GM12878 (cell line): ENCODE measurements at regions not wholly inside any gene's neighbourhood (a gene's known extent, or its start where the extent isn't known, plus 50 kb on each side); places are given as distances from the start of the nearest gene placed in this dataset.

Experiments
- ATAC-seq: fragments of 200-7000 bp; cut with Tn5 transposase; 3 replicates; pipeline ENCODE4 v1.9.1; 2020; ENCODE audit warnings: mild to moderate bottlenecking, moderate library complexity
- BruUV-seq: library from RNA; stranded (reverse); fragments of 400-500 nt; replicated peaks from 2 replicates; lab custom pipeline; 2021; lab: Mats Ljungman, UMichigan
- CTCF ChIA-PET: fragments of 300-600 bp; sonication (Branson Sonifier 250); formaldehyde crosslinking; extraction: SDS; loops from one replicate; lab custom pipeline; 2021; ENCODE audit warnings: inconsistent platforms; lab: Yijun Ruan, JAX
- POLR2A ChIA-PET: fragments of 350-600 bp; formaldehyde crosslinking; extraction: SDS; loops from one replicate; lab custom pipeline; 2021; ENCODE audit warnings: inconsistent platforms; lab: Charles Lee
- RAD21 ChIA-PET: fragments of 300-600 bp; sonication (Branson Sonifier 250); formaldehyde crosslinking; loops from one replicate; lab custom pipeline; 2023; ENCODE audit warnings: antibody characterized with exemption; ENCODE audit not compliant: unreplicated experiment; lab: Charles Lee
- SMC1A ChIA-PET: fragments of 300-600 bp; sonication (Branson Sonifier 250); formaldehyde crosslinking; loops from one replicate; lab custom pipeline; 2023; ENCODE audit not compliant: unreplicated experiment, uncharacterized antibody; lab: Charles Lee
- DNase-seq: peaks from one replicate; pipeline ENCODE4 v3.0.0-alpha.2; 2011; ENCODE audit warnings: low read depth, low spot score
- FAIRE-seq: peaks from 3 replicates; lab custom pipeline; 2011; peaks lifted over from hg19 to GRCh38; lab: Jason Lieb, UNC
- H2AFZ ChIP-seq: 2 replicates; pipeline ENCODE4 v1.6.0; 2011; ENCODE audit warnings: low read depth, low read length, control low read depth; ENCODE audit not compliant: control insufficient read depth
- H3K27ac ChIP-seq: 2 replicates; pipeline ENCODE4 v1.5.1; 2011; ENCODE audit warnings: control low read depth; ENCODE audit not compliant: control insufficient read depth, insufficient read depth
- H3K27me3 ChIP-seq, 2 experiments: replicated peaks in 1 of 2; 2 replicates each; pipeline versions ENCODE4 v1.6.0 to v1.6.1; 2011; ENCODE audit warnings: low read length in 1 of 2; ENCODE audit not compliant: control insufficient read depth in 2 of 2, insufficient read depth in 2 of 2
- H3K36me3 ChIP-seq, 2 experiments: 2 replicates each; pipeline ENCODE4 v1.5.1; 2011; ENCODE audit warnings: low read length in 1 of 2; ENCODE audit not compliant: control insufficient read depth in 2 of 2, insufficient read depth in 2 of 2
- H3K4me1 ChIP-seq: 2 replicates; pipeline ENCODE4 v1.6.1; 2011; ENCODE audit warnings: mild to moderate bottlenecking, low read length, moderate library complexity, mixed read lengths; ENCODE audit not compliant: control insufficient read depth, insufficient read depth
- H3K4me2 ChIP-seq: 2 replicates; pipeline ENCODE4 v1.6.0; 2011; ENCODE audit warnings: control low read depth; ENCODE audit not compliant: control insufficient read depth, insufficient read depth
- H3K4me3 ChIP-seq: fragments of 200-600 bp; sonication (generic); 2 replicates; pipeline ENCODE4 v1.5.1; 2016
- H3K79me2 ChIP-seq: 2 replicates; pipeline ENCODE4 v1.6.0; 2011; ENCODE audit warnings: low read length; ENCODE audit not compliant: control insufficient read depth, insufficient read depth
- H3K9ac ChIP-seq: 2 replicates; pipeline ENCODE4 v1.8.0; 2011; ENCODE audit warnings: low read length, control low read depth, mixed read lengths; ENCODE audit not compliant: control insufficient read depth, insufficient read depth
- H3K9me3 ChIP-seq: replicated peaks from 3 replicates; pipeline ENCODE4 v1.5.1; 2011; ENCODE audit warnings: mild to moderate bottlenecking, low read length; ENCODE audit not compliant: control insufficient read depth, insufficient read depth
- H4K20me1 ChIP-seq: 2 replicates; pipeline ENCODE4 v1.6.0; 2011; ENCODE audit not compliant: control insufficient read depth, insufficient read depth
- FOS ChIP-seq: IDR thresholded peaks from 3 replicates; pipeline ENCODE4 v1.6.1; 2011; ENCODE audit warnings: borderline replicate concordance; ENCODE audit not compliant: insufficient read length; ENCODE audit errors: extremely low read depth
- HDAC6 ChIP-seq: fragments of 200-600 bp; sonication (generic); IDR thresholded peaks from one replicate; pipeline ENCODE4 v1.8.0; 2017; ENCODE audit warnings: antibody characterized with exemption; ENCODE audit not compliant: unreplicated experiment
- KAT2A ChIP-seq: conservative IDR thresholded peaks from 2 replicates; pipeline ENCODE4 v1.6.1; 2011; ENCODE audit warnings: low read depth, low read length; ENCODE audit not compliant: control insufficient read depth
- MYB ChIP-seq: fragments of 150-350 bp; IDR thresholded peaks from 2 replicates; pipeline ENCODE4 v1.6.1; 2014; ENCODE audit warnings: mild to moderate bottlenecking, low read depth, low read length, borderline replicate concordance
- PKNOX1 ChIP-seq: fragments of 450-650 bp; IDR thresholded peaks from 2 replicates; pipeline ENCODE4 v1.6.1; 2016; ENCODE audit warnings: mild to moderate bottlenecking
- RELB ChIP-seq: fragments of 450-650 bp; IDR thresholded peaks from 2 replicates; pipeline ENCODE4 v1.6.1; 2017; ENCODE audit warnings: low read depth, mild to moderate bottlenecking, moderate library complexity
- SP1 ChIP-seq: IDR thresholded peaks from one replicate; pipeline ENCODE4 v1.6.1; 2011; ENCODE audit warnings: low read depth, low read length
- SPI1 ChIP-seq: IDR thresholded peaks from 2 replicates; pipeline ENCODE4 v1.6.1; 2011; ENCODE audit warnings: low read depth, mild to moderate bottlenecking, low read length, moderate library complexity, borderline replicate concordance; ENCODE audit not compliant: insufficient read depth
- ZBED1 ChIP-seq: IDR thresholded peaks from 2 replicates; pipeline ENCODE4 v1.6.1; 2016; ENCODE audit warnings: borderline replicate concordance
- ZNF217 ChIP-seq: fragments of 450-650 bp; IDR thresholded peaks from 2 replicates; pipeline ENCODE4 v1.6.1; 2017; ENCODE audit warnings: antibody characterized with exemption, mild to moderate bottlenecking
- WGBS: methylation state at CpG from one replicate; pipeline ENCODE4 v1.1.6; 2016; ENCODE audit warnings: low lambda C conversion rate; ENCODE audit not compliant: insufficient replicate concordance, insufficient coverage; ENCODE audit errors: missing lambda C conversion rate; 5-methylcytosine and 5-hydroxymethylcytosine counted together
- in situ Hi-C: fragments of 300-500 bp; cut with MboI; formaldehyde crosslinking; loops from 9 replicates; pipeline ENCODE4 v1.14.3; 2018; ENCODE audit warnings: mixed read lengths
- intact Hi-C: fragments of 100-400 bp; cut with micrococcal nuclease; formaldehyde crosslinking; loops from one replicate; pipeline ENCODE4 v1.14.2; 2022; ENCODE audit not compliant: unreplicated experiment

GRCh38 chr16:54817432-54817831 is 113.2 kb upstream of the IRX5 start:
- Histone ChIP-seq H3K4me2 (no peak overlapping the region), H3K9me3 (no peaks in the 10 kb centered on the region), H2AFZ (no peak overlapping the region), H3K9ac (no peak overlapping the region), H3K27ac (no peak overlapping the region), H3K79me2 (no peaks in the 10 kb centered on the region), H4K20me1 (no peaks in the 10 kb centered on the region), H3K4me1 (no peaks in the 10 kb centered on the region), H3K27me3 (no peaks in the 10 kb centered on the region), H3K4me3 (no peak overlapping the region), H3K36me3 (no peaks in the 10 kb centered on the region)
- ChIA-PET RAD21 (no interaction called here), CTCF (no interaction called here), POLR2A (no interaction called here), SMC1A (no interaction called here)
- ATAC-seq (no peak), DNase-seq (no peak), FAIRE-seq (no peak)
- TF ChIP-seq SPI1 (no peak), MYB (no peak), FOS (no peak), PKNOX1 (no peak), ZNF217 (no peak), ZBED1 (no peak), SP1 (no peak), RELB (no peak), HDAC6 (no peak), KAT2A (no peak)
- BruUV-seq = no TSS peak
- in situ Hi-C loops = no loop called here
- WGBS = 49% methylated on average over 10 of the region's 10 CpGs
- intact Hi-C loops = no loop called here
